ENCODE measurements at regions not wholly inside any gene's neighbourhood (a gene's known extent, or its start where the extent isn't known, plus 50 kb on each side); places are given as distances from the start of the nearest gene placed in this dataset.
A peak's percentile ranks its signal among the peaks of the same experiment; 100 is the strongest.
"Not testable (repeated sequence)": the region's sequence is repeated elsewhere in the genome, so short reads cannot be mapped to it uniquely, and the experiment has no call there.

GRCh38 chr7:9391984-9392383, 958.6 kb downstream of the NXPH1 start:
- no peak overlapping the region for H3K27ac ChIP-seq
- TF ChIP-seq CTCF (IDR thresholded peaks at IDR 0.05) (no peak), ZFX (IDR thresholded peaks at IDR 0.05; ENCODE audit: borderline replicate concordance) (no peak)

GRCh38 chr7:9404386-9404785, 971.0 kb downstream of the NXPH1 start:
- not testable (repeated sequence) for H3K27ac ChIP-seq

- no peak overlapping the region for H3K27ac ChIP-seq
- no peak for TF ChIP-seq ZFX (IDR thresholded peaks at IDR 0.05; ENCODE audit: borderline replicate concordance)
- no peak for TF ChIP-seq CTCF (IDR thresholded peaks at IDR 0.05)
Observed at GRCh38 chr7:9407816-9408215, 974.4 kb downstream of the NXPH1 start.

- TF ChIP-seq ZFX (IDR thresholded peaks at IDR 0.05; ENCODE audit: borderline replicate concordance) (no peak), CTCF (IDR thresholded peaks at IDR 0.05) (no peak)
- H3K27ac ChIP-seq, result no peak overlapping the region
Observed at GRCh38 chr7:9453521-9453920, 1020.1 kb downstream of the NXPH1 start.

GRCh38 chr7:9488555-9488954, 1055.1 kb downstream of the NXPH1 start:
- TF ChIP-seq CTCF (IDR thresholded peaks at IDR 0.05) (no peak), ZFX (IDR thresholded peaks at IDR 0.05; ENCODE audit: borderline replicate concordance) (no peak)
- no peak overlapping the region for H3K27ac ChIP-seq

GRCh38 chr7:9498303-9498702, 1064.9 kb downstream of the NXPH1 start:
- no peak overlapping the region for H3K27ac ChIP-seq
- TF ChIP-seq ZFX (IDR thresholded peaks at IDR 0.05; ENCODE audit: borderline replicate concordance) (no peak), CTCF (IDR thresholded peaks at IDR 0.05) (peak; percentile 18; the same call in 1 of the 2 replicates)

- TF ChIP-seq CTCF (IDR thresholded peaks at IDR 0.05) (no peak), ZFX (IDR thresholded peaks at IDR 0.05; ENCODE audit: borderline replicate concordance) (no peak)
- no peak overlapping the region for H3K27ac ChIP-seq
Observed at GRCh38 chr7:9502269-9502668, 1068.9 kb downstream of the NXPH1 start.

- TF ChIP-seq ZFX (IDR thresholded peaks at IDR 0.05; ENCODE audit: borderline replicate concordance) (no peak), CTCF (IDR thresholded peaks at IDR 0.05) (no peak)
Observed at GRCh38 chr7:9504678-9505077, 1071.3 kb downstream of the NXPH1 start.

More at GRCh38 chr7:9504678-9505077, 1071.3 kb downstream of the NXPH1 start:
- H3K27ac ChIP-seq, result no peak overlapping the region
